ENCODE measurements at regions not wholly inside any gene's neighbourhood (a gene's known extent, or its start where the extent isn't known, plus 50 kb on each side); places are given as distances from the start of the nearest gene placed in this dataset.

DNA sequence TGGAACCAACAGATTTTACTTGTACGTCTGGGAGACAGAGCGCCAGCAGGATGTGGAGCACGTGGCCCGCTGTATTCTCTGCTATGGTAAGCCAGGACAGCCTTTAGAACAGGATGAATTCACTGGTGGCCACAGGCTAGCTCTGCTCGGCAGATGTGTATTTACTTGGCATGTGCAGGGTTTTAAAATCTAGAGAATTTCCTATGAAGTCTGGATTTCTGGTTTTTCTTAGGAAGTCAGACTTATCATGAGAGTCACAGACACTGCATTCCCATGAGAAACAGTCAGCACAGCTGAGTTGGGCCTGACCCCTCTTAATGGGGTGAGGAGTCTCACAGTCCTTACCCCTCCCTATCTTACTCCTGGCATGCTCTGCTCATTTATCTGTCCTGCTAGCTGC, 84.6 kb upstream of the COL6A5 start:
- no peak for DNase-seq (ENCODE audit: low read depth in 2 of 2)

DNA sequence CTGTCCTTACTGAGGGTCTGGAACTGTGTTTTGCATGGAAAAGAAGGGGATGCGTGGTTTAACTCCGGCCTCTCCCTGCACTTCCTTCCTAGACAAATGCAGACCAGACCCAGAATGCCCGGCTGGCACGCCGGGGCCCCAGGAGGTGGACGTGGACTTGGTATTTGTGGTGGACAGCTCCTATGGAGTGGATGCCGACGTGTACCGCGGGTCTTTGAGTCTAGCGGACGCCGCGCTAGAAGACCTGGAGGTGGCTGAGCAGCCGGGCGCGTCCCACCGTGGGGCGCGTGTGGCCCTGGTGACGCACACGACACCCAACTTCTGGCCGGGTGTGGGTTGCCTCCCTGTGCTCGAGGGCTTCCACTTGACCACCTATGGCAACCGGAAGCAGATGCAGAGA, 81.8 kb upstream of the COL6A5 start:
- no peak for DNase-seq (ENCODE audit: low read depth in 2 of 2)

- no peak for DNase-seq (ENCODE audit: low read depth in 2 of 2)
Measured at GRCh38 chr3:130266817-130267216, 78.7 kb upstream of the COL6A5 start.

- DNase-seq (ENCODE audit: low read depth in 2 of 2) = no peak
Measured at GRCh38 chr3:130276203-130276803, 69.2 kb upstream of the COL6A5 start.

GRCh38 chr3:130288670-130289069, 56.8 kb upstream of the COL6A5 start:
- no peak for DNase-seq (ENCODE audit: low read depth in 2 of 2)

GRCh38 chr3:130291148-130291547, 54.3 kb upstream of the COL6A5 start:
- no peak for DNase-seq (ENCODE audit: low read depth in 2 of 2)

DNA sequence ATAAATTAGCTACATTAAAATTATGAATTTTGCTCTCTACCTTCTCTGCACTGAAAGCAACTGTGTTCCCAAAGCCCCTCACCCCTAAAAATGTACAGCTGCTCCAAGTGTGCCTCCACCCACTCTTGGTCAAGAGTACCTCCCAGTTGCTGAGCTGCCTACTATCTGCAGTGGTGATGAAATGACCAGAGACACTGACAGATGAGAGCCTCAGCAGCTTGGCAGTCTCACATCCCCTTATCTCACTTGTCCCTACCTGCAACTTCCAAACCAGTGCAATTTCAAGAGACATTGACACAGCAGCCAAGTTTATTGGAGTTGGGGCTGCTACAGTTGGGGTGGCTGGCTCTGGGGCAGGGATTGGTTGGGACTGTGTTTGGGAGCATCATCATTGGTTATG, 52.2 kb upstream of the COL6A5 start:
- no peak for DNase-seq (ENCODE audit: low read depth in 2 of 2)

Data from stimulated activated CD4-positive, alpha-beta T cell treated with anti-CD3 and anti-CD28 coated beads, Interleukin-15, amount 100 ng/mL, for 48 hours (primary cell).